Neural progenitor cell (in vitro differentiated cells): ENCODE measurements at regions not wholly inside any gene's neighbourhood (a gene's known extent, or its start where the extent isn't known, plus 50 kb on each side); places are given as distances from the start of the nearest gene placed in this dataset.

Experiments
- DNase-seq: peaks from one replicate; pipeline ENCODE4 v3.0.0-alpha.2; 2016; ENCODE audit warnings: low spot score
- H2AFZ ChIP-seq: fragments of 200-600 bp; sonication (generic); replicated peaks from 2 replicates; pipeline ENCODE4 v1.6.1; 2016; ENCODE audit warnings: antibody characterized with exemption
- H3F3A ChIP-seq: fragments of 200-600 bp; sonication (generic); 2 replicates; pipeline ENCODE4 v1.6.1; 2016; ENCODE audit warnings: antibody characterized with exemption, low read depth
- H3K27ac ChIP-seq: fragments of 200-600 bp; sonication (generic); 2 replicates; pipeline ENCODE4 v1.5.1; 2016; ENCODE audit warnings: mild to moderate bottlenecking
- H3K27me3 ChIP-seq: fragments of 200-600 bp; sonication (generic); 2 replicates; pipeline ENCODE4 v1.6.1; 2016; ENCODE audit warnings: mild to moderate bottlenecking, moderate library complexity
- H3K36me3 ChIP-seq: fragments of 200-600 bp; sonication (generic); 2 replicates; pipeline ENCODE4 v1.5.1; 2016
- H3K4me1 ChIP-seq: fragments of 200-600 bp; sonication (generic); 2 replicates; pipeline ENCODE4 v1.6.1; 2016; ENCODE audit warnings: mixed run types
- H3K4me2 ChIP-seq: fragments of 200-600 bp; sonication (generic); 2 replicates; pipeline ENCODE4 v1.6.1; 2016
- H3K4me3 ChIP-seq: fragments of 200-600 bp; sonication (generic); 2 replicates; pipeline ENCODE4 v1.5.1; 2016
- H3K79me2 ChIP-seq: fragments of 200-600 bp; sonication (generic); 2 replicates; pipeline ENCODE4 v1.6.1; 2016; ENCODE audit warnings: low read depth
- H3K9ac ChIP-seq: fragments of 200-600 bp; sonication (generic); 2 replicates; pipeline ENCODE4 v1.6.1; 2016
- H3K9me3 ChIP-seq: fragments of 200-600 bp; sonication (generic); 2 replicates; pipeline ENCODE4 v1.5.1; 2016; ENCODE audit warnings: low read depth
- H4K20me1 ChIP-seq: fragments of 200-600 bp; sonication (generic); 2 replicates; pipeline ENCODE4 v1.6.1; 2016; ENCODE audit warnings: low read depth
- H3K27ac Mint-ChIP-seq: 3 replicates; pipeline ENCODE4 v1.8.0; 2021; ENCODE audit warnings: mixed read lengths
- H3K27me3 Mint-ChIP-seq: 2 replicates; pipeline ENCODE4 v1.8.0; 2022; ENCODE audit warnings: low read depth, mild to moderate bottlenecking, inconsistent platforms, moderate library complexity, mixed read lengths; ENCODE audit not compliant: insufficient read depth
- H3K36me3 Mint-ChIP-seq: 3 replicates; pipeline ENCODE4 v1.8.0; 2021; ENCODE audit warnings: mixed read lengths
- H3K4me1 Mint-ChIP-seq: 3 replicates; pipeline ENCODE4 v1.8.0; 2021; ENCODE audit warnings: mixed read lengths
- H3K4me3 Mint-ChIP-seq: 3 replicates; pipeline ENCODE4 v1.8.0; 2021; ENCODE audit warnings: mild to moderate bottlenecking, moderate library complexity, mixed read lengths
- H3K9me3 Mint-ChIP-seq: 3 replicates; pipeline ENCODE4 v1.8.0; 2020; ENCODE audit warnings: mixed read lengths
- EZH2 ChIP-seq: fragments of 200-600 bp; sonication (generic); IDR thresholded peaks from 2 replicates; pipeline ENCODE4 v1.6.1; 2017; ENCODE audit warnings: antibody characterized with exemption, mild to moderate bottlenecking, moderate library complexity
- EZH2phosphoT487 ChIP-seq: fragments of 200-600 bp; sonication (generic); IDR thresholded peaks from 2 replicates; pipeline ENCODE4 v1.6.1; 2017; ENCODE audit warnings: antibody characterized with exemption
- TF ChIP-seq, protein P1 (sequence below): fragments of 200-600 bp; sonication (generic); IDR thresholded peaks from 2 replicates; pipeline ENCODE4 v1.5.1; 2017; ENCODE audit warnings: antibody characterized with exemption, mild to moderate bottlenecking

DNA sequence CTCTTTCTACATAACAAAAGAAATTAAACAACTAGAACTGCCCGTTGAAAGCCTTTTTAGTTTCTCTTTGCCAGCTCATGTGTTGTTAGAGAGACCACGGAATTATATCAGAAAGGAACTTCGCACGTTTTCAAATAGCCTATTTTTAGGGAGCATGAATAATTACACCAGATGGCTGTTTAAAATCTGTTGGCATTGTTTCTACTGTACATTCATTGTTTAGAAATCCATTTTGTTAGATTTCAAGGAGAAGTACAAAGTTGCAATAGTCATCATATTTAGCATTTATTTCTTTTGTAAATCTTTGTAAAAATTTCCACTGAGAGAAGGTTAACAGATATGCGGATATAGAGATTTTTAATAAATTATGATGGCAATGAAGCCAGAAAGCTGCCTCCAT lies 403.0 kb upstream of the HS3ST1 start:
- Mint-ChIP-seq H3K36me3 (no peaks in the 10 kb centered on the region), H3K4me1 (no peaks in the 10 kb centered on the region), H3K4me3 (no peak overlapping the region), H3K27me3 (no peaks in the 10 kb centered on the region), H3K9me3 (no peaks in the 10 kb centered on the region), H3K27ac (no peak overlapping the region)
- Histone ChIP-seq H3K36me3 (no peaks in the 10 kb centered on the region), H3F3A (no peaks in the 10 kb centered on the region), H4K20me1 (no peaks in the 10 kb centered on the region), H3K27me3 (no peaks in the 10 kb centered on the region), H3K27ac (no peak overlapping the region), H2AFZ (no peak overlapping the region), H3K79me2 (no peaks in the 10 kb centered on the region), H3K4me3 (no peak overlapping the region), H3K4me2 (no peak overlapping the region), H3K9ac (no peak overlapping the region), H3K4me1 (no peaks in the 10 kb centered on the region), H3K9me3 (no peaks in the 10 kb centered on the region)
- DNase-seq, result no peak
- TF ChIP-seq, protein P1, sequence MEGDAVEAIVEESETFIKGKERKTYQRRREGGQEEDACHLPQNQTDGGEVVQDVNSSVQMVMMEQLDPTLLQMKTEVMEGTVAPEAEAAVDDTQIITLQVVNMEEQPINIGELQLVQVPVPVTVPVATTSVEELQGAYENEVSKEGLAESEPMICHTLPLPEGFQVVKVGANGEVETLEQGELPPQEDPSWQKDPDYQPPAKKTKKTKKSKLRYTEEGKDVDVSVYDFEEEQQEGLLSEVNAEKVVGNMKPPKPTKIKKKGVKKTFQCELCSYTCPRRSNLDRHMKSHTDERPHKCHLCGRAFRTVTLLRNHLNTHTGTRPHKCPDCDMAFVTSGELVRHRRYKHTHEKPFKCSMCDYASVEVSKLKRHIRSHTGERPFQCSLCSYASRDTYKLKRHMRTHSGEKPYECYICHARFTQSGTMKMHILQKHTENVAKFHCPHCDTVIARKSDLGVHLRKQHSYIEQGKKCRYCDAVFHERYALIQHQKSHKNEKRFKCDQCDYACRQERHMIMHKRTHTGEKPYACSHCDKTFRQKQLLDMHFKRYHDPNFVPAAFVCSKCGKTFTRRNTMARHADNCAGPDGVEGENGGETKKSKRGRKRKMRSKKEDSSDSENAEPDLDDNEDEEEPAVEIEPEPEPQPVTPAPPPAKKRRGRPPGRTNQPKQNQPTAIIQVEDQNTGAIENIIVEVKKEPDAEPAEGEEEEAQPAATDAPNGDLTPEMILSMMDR, result no peak
- no peak for TF ChIP-seq EZH2phosphoT487
- TF ChIP-seq EZH2, result no peak

DNA sequence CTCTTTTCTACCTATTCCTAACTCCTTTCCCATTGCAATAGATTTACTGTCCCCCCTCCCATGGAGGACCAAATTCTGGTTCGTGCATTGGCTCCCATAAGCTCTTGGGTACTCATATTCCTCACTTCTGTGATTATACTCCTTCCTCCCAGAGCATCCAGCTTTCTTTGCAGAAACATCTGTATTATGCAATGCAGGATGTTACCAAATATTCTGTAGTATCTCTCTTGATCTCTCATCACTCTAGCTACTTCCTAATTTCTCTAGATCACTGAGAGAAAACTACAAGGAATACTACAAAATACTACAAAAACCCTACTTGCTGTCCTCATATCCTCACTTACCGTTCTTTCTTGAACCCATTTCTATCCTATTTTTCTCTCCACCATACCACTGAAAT lies 395.9 kb upstream of the HS3ST1 start:
- no peaks in the 10 kb centered on the region for H3K9me3 ChIP-seq
- no peaks in the 10 kb centered on the region for H3K79me2 ChIP-seq
- Mint-ChIP-seq H3K4me3 (no peak overlapping the region), H3K4me1 (peaks cover 14% of the 10 kb centered on the region), H3K27ac (no peak overlapping the region), H3K9me3 (peaks cover 4% of the 10 kb centered on the region), H3K36me3 (no peaks in the 10 kb centered on the region), H3K27me3 (no peaks in the 10 kb centered on the region)
- peaks cover 21% of the 10 kb centered on the region for H3F3A ChIP-seq
- H3K27me3 ChIP-seq, result no peaks in the 10 kb centered on the region
- H3K36me3 ChIP-seq, result no peaks in the 10 kb centered on the region
- H3K27ac ChIP-seq, result no peak overlapping the region
- H3K4me1 ChIP-seq, result peaks cover 19% of the 10 kb centered on the region
- no peak overlapping the region for H3K4me2 ChIP-seq
- no peak overlapping the region for H3K9ac ChIP-seq
- TF ChIP-seq EZH2phosphoT487 (no peak), EZH2 (no peak)
- TF ChIP-seq, protein P1, result no peak
- H2AFZ ChIP-seq, result no peak overlapping the region
- no peaks in the 10 kb centered on the region for H4K20me1 ChIP-seq
- no peak overlapping the region for H3K4me3 ChIP-seq
- no peak for DNase-seq

DNA sequence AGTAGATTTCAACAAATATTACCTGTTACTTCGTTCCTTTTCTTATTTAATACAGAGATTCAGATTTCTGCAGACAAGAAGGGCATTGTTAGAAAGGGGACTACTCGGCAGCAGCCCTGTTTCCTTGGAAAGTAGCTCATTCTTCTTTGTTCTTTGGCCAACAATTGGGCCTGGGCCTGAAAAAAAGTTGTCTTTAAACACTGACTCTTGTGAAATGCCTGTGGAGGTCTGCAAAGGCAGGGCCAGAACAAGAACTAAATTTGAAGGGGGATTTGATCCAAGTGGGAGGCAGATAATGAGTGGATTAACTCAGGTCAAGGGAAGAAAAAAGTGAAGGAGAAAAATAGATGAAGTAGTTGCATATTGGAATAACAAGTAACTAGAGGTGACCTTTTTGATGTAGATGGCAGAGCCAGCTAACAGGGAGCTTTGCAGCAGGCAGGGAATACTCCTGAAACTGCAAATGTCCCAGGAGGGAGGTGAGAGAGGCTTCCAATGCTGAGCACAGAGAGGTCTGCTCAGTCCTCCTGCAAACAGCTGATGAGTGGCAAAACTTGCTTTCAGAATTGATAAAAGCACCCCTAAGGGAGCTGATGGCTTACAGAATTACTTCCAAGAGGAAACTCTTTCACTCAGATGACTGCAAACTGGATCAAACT lies 393.2 kb upstream of the HS3ST1 start:
- Histone ChIP-seq H3K27ac (peak overlapping the region; percentile 56), H3K36me3 (no peaks in the 10 kb centered on the region), H3K9me3 (no peaks in the 10 kb centered on the region), H3K4me2 (peak overlapping the region; percentile 47), H3K4me3 (no peak overlapping the region), H3K4me1 (peaks cover 19% of the 10 kb centered on the region), H3F3A (peaks cover 21% of the 10 kb centered on the region), H3K79me2 (no peaks in the 10 kb centered on the region), H4K20me1 (no peaks in the 10 kb centered on the region), H3K9ac (no peak overlapping the region), H3K27me3 (no peaks in the 10 kb centered on the region), H2AFZ (peak overlapping the region; percentile 30)
- peak overlapping the region; percentile 6 for H3K27ac Mint-ChIP-seq
- TF ChIP-seq, protein P1, result no peak
- TF ChIP-seq EZH2 (no peak), EZH2phosphoT487 (no peak)
- DNase-seq, result peak; percentile 49
- H3K27me3 Mint-ChIP-seq, result no peaks in the 10 kb centered on the region
- no peaks in the 10 kb centered on the region for H3K36me3 Mint-ChIP-seq
- peaks cover 4% of the 10 kb centered on the region for H3K9me3 Mint-ChIP-seq
- peaks cover 14% of the 10 kb centered on the region for H3K4me1 Mint-ChIP-seq
- H3K4me3 Mint-ChIP-seq, result no peak overlapping the region
